SK-N-SH (cell line): ENCODE measurements at regions not wholly inside any gene's neighbourhood (a gene's known extent, or its start where the extent isn't known, plus 50 kb on each side); places are given as distances from the start of the nearest gene placed in this dataset.

Experiments
- CTCF ChIA-PET: fragments of 300-600, 350-600 bp; formaldehyde crosslinking; extraction: SDS; loops from one replicate; lab custom pipeline; 2021; lab: Yijun Ruan, JAX
- POLR2A ChIA-PET: fragments of 350-600 bp; sonication (Branson Sonifier 250); formaldehyde crosslinking; extraction: SDS; loops from one replicate; lab custom pipeline; 2020; ENCODE audit warnings: antibody characterized with exemption, inconsistent platforms; lab: Yijun Ruan, JAX
- DNase-seq: peaks from one replicate; pipeline ENCODE4 v3.0.0; 2012
- H2AFZ ChIP-seq: fragments of 200-600 bp; sonication (generic); 2 replicates; pipeline ENCODE4 v1.8.1; 2016; ENCODE audit warnings: antibody characterized with exemption, mild to moderate bottlenecking, low read depth
- H3F3A ChIP-seq: fragments of 200-600 bp; sonication (generic); replicated peaks from 2 replicates; pipeline ENCODE3; 2016; ENCODE audit warnings: antibody characterized with exemption, mild to moderate bottlenecking; ENCODE audit not compliant: insufficient read depth
- H3K27ac ChIP-seq, 2 experiments: fragments of 200-500 bp in 1 of 2; fragments of 200-600 bp in 1 of 2; sonication (Bioruptor generic) in 1 of 2; sonication (generic), shearing (Covaris generic) in 1 of 2; 2 replicates each; pipeline versions ENCODE4 v1.5.1 to v1.6.1; 2014 to 2016; ENCODE audit warnings: low read depth in 2 of 2, inconsistent platforms in 1 of 2, low read length in 1 of 2, mild to moderate bottlenecking in 1 of 2, mixed read lengths in 1 of 2
- H3K27me3 ChIP-seq: fragments of 200-600 bp; sonication (generic), shearing (Covaris generic); 2 replicates; pipeline ENCODE4 v1.6.1; 2016; ENCODE audit warnings: mixed run types; ENCODE audit not compliant: insufficient read depth
- H3K36me3 ChIP-seq, 2 experiments: fragments of 200-500 bp in 1 of 2; fragments of 200-600 bp in 1 of 2; sonication (Bioruptor generic) in 1 of 2; sonication (generic) in 1 of 2; replicated peaks in 1 of 2; 2 replicates each; pipeline versions ENCODE3 to v1.5.1; 2014 to 2016; ENCODE audit warnings: low read length in 1 of 2, mild to moderate bottlenecking in 1 of 2; ENCODE audit not compliant: insufficient read depth in 2 of 2, control insufficient read depth in 1 of 2
- H3K4me1 ChIP-seq, 2 experiments: fragments of 200-500 bp in 1 of 2; fragments of 200-600 bp in 1 of 2; sonication (Bioruptor generic) in 1 of 2; sonication (generic), shearing (Covaris generic) in 1 of 2; 2 replicates each; pipeline versions ENCODE4 v1.5.1 to v1.6.1; 2014 to 2016; ENCODE audit warnings: low read depth in 1 of 2, low read length in 1 of 2, mixed run types in 1 of 2; ENCODE audit not compliant: insufficient read depth in 2 of 2, control insufficient read depth in 1 of 2
- H3K4me2 ChIP-seq: fragments of 200-600 bp; sonication (generic), shearing (Covaris generic); 2 replicates; pipeline ENCODE4 v1.6.1; 2017; ENCODE audit warnings: mixed run types
- H3K4me3 ChIP-seq, 2 experiments: fragments of 200-500 bp in 1 of 2; fragments of 200-600 bp in 1 of 2; sonication (Bioruptor generic) in 1 of 2; sonication (generic), shearing (Covaris generic) in 1 of 2; 2 replicates each; pipeline versions ENCODE4 v1.5.1 to v1.8.1; 2014 to 2016; ENCODE audit warnings: low read depth in 2 of 2, inconsistent platforms in 1 of 2, low read length in 1 of 2, mild to moderate bottlenecking in 1 of 2, mixed read lengths in 1 of 2, moderate library complexity in 1 of 2
- H3K79me2 ChIP-seq: fragments of 200-600 bp; sonication (generic); 2 replicates; pipeline ENCODE4 v1.8.1; 2017; ENCODE audit warnings: mild to moderate bottlenecking; ENCODE audit not compliant: insufficient read depth
- H3K9ac ChIP-seq: fragments of 200-600 bp; sonication (generic); 2 replicates; pipeline ENCODE4 v1.6.1; 2017; ENCODE audit warnings: mixed run types
- H3K9me2 ChIP-seq: fragments of 200-600 bp; sonication (generic); 2 replicates; pipeline ENCODE4 v1.6.1; 2017; ENCODE audit warnings: mixed run types
- H3K9me3 ChIP-seq: fragments of 200-600 bp; sonication (generic); 2 replicates; pipeline ENCODE4 v1.6.1; 2017; ENCODE audit warnings: mixed run types, mild to moderate bottlenecking, moderate library complexity
- H4K20me1 ChIP-seq: fragments of 200-600 bp; sonication (generic); 2 replicates; pipeline ENCODE4 v1.6.1; 2017; ENCODE audit warnings: mild to moderate bottlenecking, mixed run types; ENCODE audit not compliant: insufficient read depth
- CHD2 ChIP-seq: fragments of 150-350 bp; IDR thresholded peaks from 2 replicates; pipeline ENCODE4 v1.6.1; 2018; ENCODE audit warnings: low read length; ENCODE audit not compliant: partially characterized antibody
- ELF1 ChIP-seq: IDR thresholded peaks from 2 replicates; pipeline ENCODE4 v1.4.0; 2012
- EP300 ChIP-seq, 2 experiments: IDR thresholded peaks; 2 replicates each; pipeline versions ENCODE4 v1.4.0 to v1.6.1; 2012; ENCODE audit warnings: borderline replicate concordance in 1 of 2, low read depth in 1 of 2, low read length in 1 of 2
- EZH2phosphoT487 ChIP-seq: fragments of 200-600 bp; sonication (generic); IDR thresholded peaks from 2 replicates; pipeline ENCODE4 v1.6.1; 2017; ENCODE audit warnings: low read depth, mixed run types, mild to moderate bottlenecking, antibody characterized with exemption, moderate library complexity, borderline replicate concordance
- FOSL2 ChIP-seq: IDR thresholded peaks from 2 replicates; pipeline ENCODE4 v1.4.0; 2012; ENCODE audit warnings: low read depth, mild to moderate bottlenecking, moderate library complexity, borderline replicate concordance
- GABPA ChIP-seq: IDR thresholded peaks from 2 replicates; pipeline ENCODE4 v1.4.0; 2012; ENCODE audit warnings: low read depth, mild to moderate bottlenecking
- JUND ChIP-seq: IDR thresholded peaks from 2 replicates; pipeline ENCODE4 v1.4.0; 2012
- MEF2A ChIP-seq: IDR thresholded peaks from 2 replicates; pipeline ENCODE4 v1.4.0; 2012; ENCODE audit warnings: low read depth, borderline replicate concordance
- NRF1 ChIP-seq: IDR thresholded peaks from 2 replicates; pipeline ENCODE4 v1.6.1; 2012; ENCODE audit warnings: low read depth, mild to moderate bottlenecking, low read length
- PBX3 ChIP-seq: IDR thresholded peaks from 2 replicates; pipeline ENCODE4; 2012
- RAD21 ChIP-seq: IDR thresholded peaks from 2 replicates; pipeline ENCODE4 v1.6.1; 2012; ENCODE audit warnings: mild to moderate bottlenecking, low read length
- RCOR1 ChIP-seq: fragments of 150-350 bp; IDR thresholded peaks from 2 replicates; pipeline ENCODE4 v1.6.1; 2017; ENCODE audit warnings: antibody characterized with exemption, low read length
- RXRA ChIP-seq: IDR thresholded peaks from 2 replicates; pipeline ENCODE4 v1.4.0; 2012; ENCODE audit warnings: low read depth, mild to moderate bottlenecking, borderline replicate concordance
- SIN3A ChIP-seq: IDR thresholded peaks from 2 replicates; pipeline ENCODE4 v1.6.1; 2012; ENCODE audit warnings: low read depth, mild to moderate bottlenecking, low read length, moderate library complexity, borderline replicate concordance
- SMC3 ChIP-seq: IDR thresholded peaks from 2 replicates; pipeline ENCODE4 v1.6.1; 2012; ENCODE audit warnings: low read depth, low read length, improper control_type of control experiment
- TAF1 ChIP-seq: IDR thresholded peaks from 2 replicates; pipeline ENCODE4 v1.6.1; 2012; ENCODE audit warnings: low read depth, mild to moderate bottlenecking, low read length, moderate library complexity, borderline replicate concordance
- TCF12 ChIP-seq: IDR thresholded peaks from 2 replicates; pipeline ENCODE4 v1.4.0; 2012
- USF2 ChIP-seq: fragments of 150-350 bp; IDR thresholded peaks from 2 replicates; pipeline ENCODE4 v1.6.1; 2017; ENCODE audit warnings: antibody characterized with exemption, low read length, low read depth, borderline replicate concordance
- WGBS: methylation state at CpG from one replicate; pipeline ENCODE4 v1.1.6; 2017; ENCODE audit warnings: low lambda C conversion rate; 5-methylcytosine and 5-hydroxymethylcytosine counted together

- no peaks in the 10 kb centered on the region for H3K9me3 ChIP-seq
- H3K27me3 ChIP-seq, result no peaks in the 10 kb centered on the region; the same call in 1 of the 2 replicates
- POLR2A ChIA-PET, result no interaction called here
- no peaks in the 10 kb centered on the region for H3K79me2 ChIP-seq
- no peak overlapping the region for H3K27ac ChIP-seq
- no peak for DNase-seq
- no peaks in the 10 kb centered on the region for H3F3A ChIP-seq
- H3K4me1 ChIP-seq, result no peaks in the 10 kb centered on the region; a peak in 1 of 4 replicates
- H3K9ac ChIP-seq, result no peak overlapping the region
- no peak overlapping the region for H3K4me3 ChIP-seq
- TF ChIP-seq EZH2phosphoT487, result no peak
- TF ChIP-seq TAF1, result no peak
- no peak for TF ChIP-seq TCF12
- no peak for TF ChIP-seq CHD2
- TF ChIP-seq, all 33 proteins: peak for 0
- no peaks in the 10 kb centered on the region for H3K9me2 ChIP-seq
- CTCF ChIA-PET, result interaction anchor here (0.6 to 1.3 kb wide), 3 partner anchors 30 to 277 kb away, joined by 3 to 4 read pairs (median 3); no protein-coding TSS in a partner anchor
- no peak overlapping the region for H2AFZ ChIP-seq
- WGBS, result 52% methylated on average over 10 of the region's 10 CpGs
- no peaks in the 10 kb centered on the region for H4K20me1 ChIP-seq
- no peaks in the 10 kb centered on the region for H3K36me3 ChIP-seq
- H3K4me2 ChIP-seq, result no peak overlapping the region
Observed at GRCh38 chr13:44160591-44161191, 212.9 kb upstream of the SERP2 start.

GRCh38 chr13:44163108-44163507 is 210.5 kb upstream of the SERP2 start:
- no peaks in the 10 kb centered on the region for H3K9me2 ChIP-seq
- no peaks in the 10 kb centered on the region for H4K20me1 ChIP-seq
- H3K4me1 ChIP-seq, result no peaks in the 10 kb centered on the region; a peak in 1 of 4 replicates
- H3K79me2 ChIP-seq, result no peaks in the 10 kb centered on the region
- CTCF ChIA-PET, result no interaction called here
- no peak overlapping the region for H3K27ac ChIP-seq
- no peak overlapping the region for H3K4me2 ChIP-seq
- H3K4me3 ChIP-seq, result no peak overlapping the region
- POLR2A ChIA-PET, result no interaction called here
- no peak overlapping the region for H2AFZ ChIP-seq
- no peaks in the 10 kb centered on the region for H3K36me3 ChIP-seq
- no peak for DNase-seq
- no peak for TF ChIP-seq PBX3
- TF ChIP-seq JUND, result no peak
- no peak for TF ChIP-seq USF2
- no peak for TF ChIP-seq RCOR1
- TF ChIP-seq RXRA, result no peak
- no peak for TF ChIP-seq SIN3A
- no peak for TF ChIP-seq FOSL2
- TF ChIP-seq RAD21, result no peak
- TF ChIP-seq GABPA, result no peak
- TF ChIP-seq NRF1, result no peak
- TF ChIP-seq CHD2, result no peak
- no peak for TF ChIP-seq ELF1
- no peak for TF ChIP-seq EP300 (IDR thresholded peaks at IDR 0.05; ENCODE audit: borderline replicate concordance in 1 of 2, low read depth in 1 of 2, low read length in 1 of 2)
- TF ChIP-seq SMC3, result no peak
- no peak for TF ChIP-seq MEF2A
- TF ChIP-seq EZH2phosphoT487, result no peak
- H3K9me3 ChIP-seq, result no peaks in the 10 kb centered on the region
- no peak overlapping the region for H3K9ac ChIP-seq
- H3F3A ChIP-seq, result no peaks in the 10 kb centered on the region
- WGBS, result 81% methylated on average over 3 of the region's 4 CpGs
- H3K27me3 ChIP-seq, result no peaks in the 10 kb centered on the region; the same call in 1 of the 2 replicates
